GM18517 (cell line): ENCODE measurements at regions not wholly inside any gene's neighbourhood (a gene's known extent, or its start where the extent isn't known, plus 50 kb on each side); places are given as distances from the start of the nearest gene placed in this dataset.

Experiments used
- ATAC-seq: cut with Tn5 transposase; IDR thresholded peaks from one replicate; pipeline ENCODE4 v1.9.1; 2021; ENCODE audit warnings: mild to moderate bottlenecking, moderate library complexity; ENCODE audit not compliant: unreplicated experiment

GRCh38 chr16:48105976-48106375 lies 49.8 kb downstream of the ABCC12 start:
- ATAC-seq, result no peak

- ATAC-seq, result no peak
These were observed 50.3 kb downstream of the ABCC12 start for GRCh38 chr16:48105456-48105855.

- no peak for ATAC-seq
These were observed 52.2 kb downstream of the ABCC12 start for GRCh38 chr16:48103591-48103990.

- ATAC-seq, result no peak
These were observed 53.4 kb downstream of the ABCC12 start for GRCh38 chr16:48102083-48103008.

GRCh38 chr16:48101069-48101674 lies 54.6 kb downstream of the ABCC12 start:
- ATAC-seq, result peak; percentile 78

- no peak for ATAC-seq
These were observed 56.3 kb downstream of the ABCC12 start for GRCh38 chr16:48099455-48099854.

GRCh38 chr16:48098472-48098871 lies 57.3 kb downstream of the ABCC12 start:
- no peak for ATAC-seq

GRCh38 chr16:48091117-48091516 lies 64.7 kb downstream of the ABCC12 start:
- ATAC-seq, result no peak

GRCh38 chr16:48089053-48089792 lies 66.6 kb downstream of the ABCC12 start:
- no peak for ATAC-seq

GRCh38 chr16:48087639-48088038 lies 68.2 kb downstream of the ABCC12 start:
- ATAC-seq, result no peak

GRCh38 chr16:48086422-48086821 lies 69.4 kb downstream of the ABCC12 start:
- ATAC-seq, result no peak

GRCh38 chr16:48085729-48086128 lies 70.1 kb downstream of the ABCC12 start:
- ATAC-seq, result no peak

- ATAC-seq, result no peak
These were observed 71.0 kb downstream of the ABCC12 start for GRCh38 chr16:48084826-48085225.

GRCh38 chr16:48082516-48082915 lies 73.3 kb downstream of the ABCC12 start:
- ATAC-seq, result no peak

GRCh38 chr16:48081656-48082055 lies 74.1 kb downstream of the ABCC12 start:
- no peak for ATAC-seq

- ATAC-seq, result no peak
These were observed 79.3 kb downstream of the ABCC12 start for GRCh38 chr16:48076455-48077012.

GRCh38 chr16:48075398-48075797 lies 80.4 kb downstream of the ABCC12 start:
- no peak for ATAC-seq

- ATAC-seq, result no peak
These were observed 88.4 kb downstream of the ABCC12 start for GRCh38 chr16:48067388-48067787.

GRCh38 chr16:48064971-48065370 lies 90.8 kb downstream of the ABCC12 start:
- ATAC-seq, result no peak

- no peak for ATAC-seq
These were observed 93.1 kb downstream of the ABCC12 start for GRCh38 chr16:48062681-48063080.

- no peak for ATAC-seq
These were observed 95.9 kb downstream of the ABCC12 start for GRCh38 chr16:48059936-48060335.
